ENCODE measurements at regions not wholly inside any gene's neighbourhood (a gene's known extent, or its start where the extent isn't known, plus 50 kb on each side); places are given as distances from the start of the nearest gene placed in this dataset.

- no peaks in the 10 kb centered on the region for H3K36me3 ChIP-seq (ENCODE audit: control insufficient read depth, insufficient read depth, low read length)
- H3K27ac ChIP-seq (ENCODE audit: low read length), result no peak overlapping the region
- CTCF ChIA-PET, result no interaction called here
- ATAC-seq (no peak), DNase-seq (ENCODE audit: low read depth, low spot score) (no peak)
- no TSS peak for BruUV-seq (replicated peaks)
- H3K4me1 ChIP-seq (ENCODE audit: control insufficient read depth, insufficient read depth, low read length), result no peaks in the 10 kb centered on the region
- no peak for TF ChIP-seq POLR2AphosphoS5 (IDR thresholded peaks at IDR 0.05; ENCODE audit: low read depth, low read length)
- TF ChIP-seq SIN3A (IDR thresholded peaks at IDR 0.05; ENCODE audit: borderline replicate concordance, insufficient read depth, low read depth, low read length), result no peak
- TF ChIP-seq TCF7L2 (IDR thresholded peaks at IDR 0.05; ENCODE audit: low read depth, low read length), result no peak
- TF ChIP-seq, protein P1, sequence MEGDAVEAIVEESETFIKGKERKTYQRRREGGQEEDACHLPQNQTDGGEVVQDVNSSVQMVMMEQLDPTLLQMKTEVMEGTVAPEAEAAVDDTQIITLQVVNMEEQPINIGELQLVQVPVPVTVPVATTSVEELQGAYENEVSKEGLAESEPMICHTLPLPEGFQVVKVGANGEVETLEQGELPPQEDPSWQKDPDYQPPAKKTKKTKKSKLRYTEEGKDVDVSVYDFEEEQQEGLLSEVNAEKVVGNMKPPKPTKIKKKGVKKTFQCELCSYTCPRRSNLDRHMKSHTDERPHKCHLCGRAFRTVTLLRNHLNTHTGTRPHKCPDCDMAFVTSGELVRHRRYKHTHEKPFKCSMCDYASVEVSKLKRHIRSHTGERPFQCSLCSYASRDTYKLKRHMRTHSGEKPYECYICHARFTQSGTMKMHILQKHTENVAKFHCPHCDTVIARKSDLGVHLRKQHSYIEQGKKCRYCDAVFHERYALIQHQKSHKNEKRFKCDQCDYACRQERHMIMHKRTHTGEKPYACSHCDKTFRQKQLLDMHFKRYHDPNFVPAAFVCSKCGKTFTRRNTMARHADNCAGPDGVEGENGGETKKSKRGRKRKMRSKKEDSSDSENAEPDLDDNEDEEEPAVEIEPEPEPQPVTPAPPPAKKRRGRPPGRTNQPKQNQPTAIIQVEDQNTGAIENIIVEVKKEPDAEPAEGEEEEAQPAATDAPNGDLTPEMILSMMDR (IDR thresholded peaks at IDR 0.05), result no peak
- TF ChIP-seq, protein P2, sequence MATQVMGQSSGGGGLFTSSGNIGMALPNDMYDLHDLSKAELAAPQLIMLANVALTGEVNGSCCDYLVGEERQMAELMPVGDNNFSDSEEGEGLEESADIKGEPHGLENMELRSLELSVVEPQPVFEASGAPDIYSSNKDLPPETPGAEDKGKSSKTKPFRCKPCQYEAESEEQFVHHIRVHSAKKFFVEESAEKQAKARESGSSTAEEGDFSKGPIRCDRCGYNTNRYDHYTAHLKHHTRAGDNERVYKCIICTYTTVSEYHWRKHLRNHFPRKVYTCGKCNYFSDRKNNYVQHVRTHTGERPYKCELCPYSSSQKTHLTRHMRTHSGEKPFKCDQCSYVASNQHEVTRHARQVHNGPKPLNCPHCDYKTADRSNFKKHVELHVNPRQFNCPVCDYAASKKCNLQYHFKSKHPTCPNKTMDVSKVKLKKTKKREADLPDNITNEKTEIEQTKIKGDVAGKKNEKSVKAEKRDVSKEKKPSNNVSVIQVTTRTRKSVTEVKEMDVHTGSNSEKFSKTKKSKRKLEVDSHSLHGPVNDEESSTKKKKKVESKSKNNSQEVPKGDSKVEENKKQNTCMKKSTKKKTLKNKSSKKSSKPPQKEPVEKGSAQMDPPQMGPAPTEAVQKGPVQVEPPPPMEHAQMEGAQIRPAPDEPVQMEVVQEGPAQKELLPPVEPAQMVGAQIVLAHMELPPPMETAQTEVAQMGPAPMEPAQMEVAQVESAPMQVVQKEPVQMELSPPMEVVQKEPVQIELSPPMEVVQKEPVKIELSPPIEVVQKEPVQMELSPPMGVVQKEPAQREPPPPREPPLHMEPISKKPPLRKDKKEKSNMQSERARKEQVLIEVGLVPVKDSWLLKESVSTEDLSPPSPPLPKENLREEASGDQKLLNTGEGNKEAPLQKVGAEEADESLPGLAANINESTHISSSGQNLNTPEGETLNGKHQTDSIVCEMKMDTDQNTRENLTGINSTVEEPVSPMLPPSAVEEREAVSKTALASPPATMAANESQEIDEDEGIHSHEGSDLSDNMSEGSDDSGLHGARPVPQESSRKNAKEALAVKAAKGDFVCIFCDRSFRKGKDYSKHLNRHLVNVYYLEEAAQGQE (IDR thresholded peaks at IDR 0.05; ENCODE audit: insufficient read depth in 1 of 2, low read depth in 2 of 2, low read length in 1 of 2), result no peak
- no peaks in the 10 kb centered on the region for H3K9me3 ChIP-seq (ENCODE audit: control insufficient read depth, insufficient read depth, low read depth, low read length)
- intact Hi-C loops (cut with micrococcal nuclease; ENCODE audit: unreplicated experiment), result no loop called here
- in situ Hi-C loops (cut with HindIII; ENCODE audit: low pct_unique_long_range_greater_than_20kb, low sequenced_read_pairs), result no loop called here
- no peak overlapping the region for H3K4me3 ChIP-seq (ENCODE audit: low read depth in 2 of 2, low read length in 2 of 2)
- POLR2A ChIA-PET, result no interaction called here
- no peaks in the 10 kb centered on the region for H3K27me3 ChIP-seq (ENCODE audit: control insufficient read depth, insufficient read depth, low read length)
Observed at GRCh38 chr2:217612211-217612610, 390.6 kb downstream of the TNS1 start.

DNA sequence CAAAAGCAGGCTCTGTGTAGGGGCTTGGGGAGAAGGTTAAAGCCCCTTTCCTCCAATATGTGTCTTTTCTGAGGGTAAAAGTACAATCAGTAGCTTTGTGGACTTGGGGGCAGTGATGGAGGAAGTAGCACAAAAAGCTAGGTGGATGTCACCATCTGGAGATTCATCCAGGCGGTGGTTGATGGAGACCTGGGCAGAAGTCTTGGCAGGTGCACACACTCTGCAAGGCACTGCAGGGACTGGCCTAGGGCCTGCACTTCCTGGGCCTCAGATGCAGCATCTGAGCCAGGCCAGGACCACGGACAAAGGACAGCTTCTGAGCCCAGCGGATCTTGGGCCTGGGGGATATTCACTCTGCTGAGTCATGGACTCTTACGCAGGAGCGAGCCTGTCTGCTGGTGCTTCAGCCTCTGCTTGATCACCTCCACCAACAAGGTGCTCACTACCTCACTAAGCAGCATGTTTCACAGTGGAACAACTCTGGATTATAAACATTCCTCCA is 391.1 kb downstream of the TNS1 start:
- in situ Hi-C loops (cut with HindIII; ENCODE audit: low pct_unique_long_range_greater_than_20kb, low sequenced_read_pairs), result no loop called here
- H3K27me3 ChIP-seq (ENCODE audit: control insufficient read depth, insufficient read depth, low read length), result no peaks in the 10 kb centered on the region
- ChIA-PET CTCF (no interaction called here), POLR2A (no interaction called here)
- H3K4me1 ChIP-seq (ENCODE audit: control insufficient read depth, insufficient read depth, low read length), result no peaks in the 10 kb centered on the region
- H3K27ac ChIP-seq (ENCODE audit: low read length), result no peak overlapping the region
- intact Hi-C loops (cut with micrococcal nuclease; ENCODE audit: unreplicated experiment), result no loop called here
- H3K4me3 ChIP-seq (ENCODE audit: low read depth in 2 of 2, low read length in 2 of 2), result no peak overlapping the region
- H3K36me3 ChIP-seq (ENCODE audit: control insufficient read depth, insufficient read depth, low read length), result no peaks in the 10 kb centered on the region
- H3K9me3 ChIP-seq (ENCODE audit: control insufficient read depth, insufficient read depth, low read depth, low read length), result no peaks in the 10 kb centered on the region
- no TSS peak for BruUV-seq (replicated peaks)
- TF ChIP-seq, protein P1 (IDR thresholded peaks at IDR 0.05), result no peak
- TF ChIP-seq SIN3A (IDR thresholded peaks at IDR 0.05; ENCODE audit: borderline replicate concordance, insufficient read depth, low read depth, low read length) (no peak), POLR2AphosphoS5 (IDR thresholded peaks at IDR 0.05; ENCODE audit: low read depth, low read length) (no peak), TCF7L2 (IDR thresholded peaks at IDR 0.05; ENCODE audit: low read depth, low read length) (no peak)
- TF ChIP-seq, protein P2 (IDR thresholded peaks at IDR 0.05; ENCODE audit: insufficient read depth in 1 of 2, low read depth in 2 of 2, low read length in 1 of 2), result no peak
- ATAC-seq (no peak), DNase-seq (ENCODE audit: low read depth, low spot score) (no peak)

All from Panc1 (cell line).